Thyroid gland (tissue), 4 donors: ENCODE measurements at regions not wholly inside any gene's neighbourhood (a gene's known extent, or its start where the extent isn't known, plus 50 kb on each side); places are given as distances from the start of the nearest gene placed in this dataset.

Experiments used
- POLR2A ChIP-seq, 2 donors: fragments of 450-650 bp; IDR thresholded peaks; one replicate each; pipeline ENCODE4 v1.6.1; 2017; ENCODE audit warnings: antibody characterized with exemption in 2 of 2, mild to moderate bottlenecking in 2 of 2, moderate library complexity in 1 of 2
- TF ChIP-seq, protein P1 (sequence below), 6 experiments: fragments of 200-600 bp in 3 of 6; fragments of 450-650 bp in 3 of 6; sonication (generic) in 3 of 6; IDR thresholded peaks; one replicate each; pipeline ENCODE4 v1.5.1; 2016 to 2019; ENCODE audit warnings: antibody characterized with exemption in 6 of 6, mild to moderate bottlenecking in 2 of 6, inconsistent platforms in 1 of 6, moderate library complexity in 1 of 6

DNA sequence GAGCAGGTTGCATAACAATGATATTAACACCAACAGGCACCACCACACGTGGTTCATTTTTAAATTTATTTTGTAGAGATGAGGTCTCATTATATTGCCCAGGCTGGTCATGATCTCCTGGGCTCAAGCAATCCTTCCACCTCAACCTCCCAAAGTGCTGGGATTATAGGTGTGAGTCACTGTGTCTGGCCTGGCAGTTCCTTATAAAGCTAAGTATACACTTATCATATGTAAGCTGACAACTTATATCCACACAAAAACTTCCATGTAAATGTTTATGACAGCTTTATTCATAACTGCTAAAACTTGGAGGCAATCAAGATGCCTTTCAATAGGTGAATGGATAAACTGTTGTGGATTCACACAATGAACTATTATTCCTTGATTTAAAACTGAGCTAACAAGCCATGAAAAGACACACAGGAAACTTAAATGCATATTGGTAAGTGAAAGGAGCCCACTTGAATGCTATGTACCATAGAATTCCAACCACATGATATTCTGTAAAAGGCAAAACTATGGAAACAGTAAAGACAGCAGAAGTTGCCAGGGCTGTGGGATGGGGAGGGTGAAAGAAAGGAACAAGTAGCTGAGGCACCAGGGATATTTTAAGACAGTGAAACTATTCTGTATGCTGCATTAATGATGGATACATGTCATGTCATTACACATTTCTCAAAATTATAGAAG is 156.5 kb upstream of the KCNJ18 start:
- TF ChIP-seq, protein P1, sequence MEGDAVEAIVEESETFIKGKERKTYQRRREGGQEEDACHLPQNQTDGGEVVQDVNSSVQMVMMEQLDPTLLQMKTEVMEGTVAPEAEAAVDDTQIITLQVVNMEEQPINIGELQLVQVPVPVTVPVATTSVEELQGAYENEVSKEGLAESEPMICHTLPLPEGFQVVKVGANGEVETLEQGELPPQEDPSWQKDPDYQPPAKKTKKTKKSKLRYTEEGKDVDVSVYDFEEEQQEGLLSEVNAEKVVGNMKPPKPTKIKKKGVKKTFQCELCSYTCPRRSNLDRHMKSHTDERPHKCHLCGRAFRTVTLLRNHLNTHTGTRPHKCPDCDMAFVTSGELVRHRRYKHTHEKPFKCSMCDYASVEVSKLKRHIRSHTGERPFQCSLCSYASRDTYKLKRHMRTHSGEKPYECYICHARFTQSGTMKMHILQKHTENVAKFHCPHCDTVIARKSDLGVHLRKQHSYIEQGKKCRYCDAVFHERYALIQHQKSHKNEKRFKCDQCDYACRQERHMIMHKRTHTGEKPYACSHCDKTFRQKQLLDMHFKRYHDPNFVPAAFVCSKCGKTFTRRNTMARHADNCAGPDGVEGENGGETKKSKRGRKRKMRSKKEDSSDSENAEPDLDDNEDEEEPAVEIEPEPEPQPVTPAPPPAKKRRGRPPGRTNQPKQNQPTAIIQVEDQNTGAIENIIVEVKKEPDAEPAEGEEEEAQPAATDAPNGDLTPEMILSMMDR (IDR thresholded peaks at IDR 0.05) = no peak
- no peak for TF ChIP-seq POLR2A (IDR thresholded peaks at IDR 0.05)
